HG02798 (cell line): ENCODE measurements at regions not wholly inside any gene's neighbourhood (a gene's known extent, or its start where the extent isn't known, plus 50 kb on each side); places are given as distances from the start of the nearest gene placed in this dataset.
A peak's percentile ranks its signal among the peaks of the same experiment; 100 is the strongest.

Experiments used
- ATAC-seq: cut with Tn5 transposase; IDR thresholded peaks from one replicate; pipeline ENCODE4 v1.9.1; 2021; ENCODE audit warnings: mild to moderate bottlenecking; ENCODE audit not compliant: unreplicated experiment, poor library complexity

GRCh38 chr5:122707796-122708195 is 67.1 kb upstream of the SNX2 start:
- ATAC-seq = no peak

DNA sequence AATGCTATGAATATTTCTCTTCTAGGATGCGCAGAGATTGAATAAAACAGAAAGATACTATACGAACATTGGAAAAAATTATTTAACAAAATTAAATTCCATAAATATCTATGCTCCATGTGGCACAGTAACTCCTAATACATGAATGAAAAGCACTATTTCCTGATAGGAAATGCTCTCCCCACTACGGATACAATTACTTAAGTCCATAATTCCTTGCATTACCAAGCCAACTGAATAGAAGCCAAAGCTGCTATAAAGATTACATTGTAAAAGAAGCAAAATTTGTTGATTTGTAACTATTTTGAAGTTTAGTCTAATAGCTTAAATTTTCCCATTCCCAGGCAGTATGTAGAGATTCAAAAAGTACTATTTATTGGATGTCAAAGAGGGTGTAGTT is 61.8 kb upstream of the SNX2 start:
- no peak for ATAC-seq

- no peak for ATAC-seq
These were observed 59.8 kb upstream of the SNX2 start for GRCh38 chr5:122715095-122715494.

DNA sequence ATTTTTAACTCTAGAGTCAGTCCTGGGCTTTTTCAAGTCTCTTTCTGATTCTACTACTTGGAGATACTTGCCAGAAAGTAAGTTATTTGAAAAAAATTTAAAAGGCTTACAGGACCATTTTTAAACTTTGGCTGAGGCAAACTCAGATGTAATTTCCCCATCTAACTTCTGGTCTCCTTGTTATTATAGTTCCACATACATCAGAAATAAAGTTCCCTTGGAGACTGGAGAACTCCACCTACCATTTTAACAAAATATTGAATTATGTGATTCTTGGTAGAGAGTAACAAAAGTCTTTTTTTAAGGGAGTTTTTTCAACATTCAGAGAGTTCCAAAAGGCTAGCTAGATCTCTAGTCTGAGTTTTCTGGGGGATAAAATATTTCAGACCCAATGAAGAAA is 56.3 kb upstream of the SNX2 start:
- ATAC-seq = no peak

- no peak for ATAC-seq
These were observed 54.7 kb upstream of the SNX2 start for GRCh38 chr5:122719991-122720746.

GRCh38 chr5:122721127-122721526 is 53.8 kb upstream of the SNX2 start:
- ATAC-seq = no peak

DNA sequence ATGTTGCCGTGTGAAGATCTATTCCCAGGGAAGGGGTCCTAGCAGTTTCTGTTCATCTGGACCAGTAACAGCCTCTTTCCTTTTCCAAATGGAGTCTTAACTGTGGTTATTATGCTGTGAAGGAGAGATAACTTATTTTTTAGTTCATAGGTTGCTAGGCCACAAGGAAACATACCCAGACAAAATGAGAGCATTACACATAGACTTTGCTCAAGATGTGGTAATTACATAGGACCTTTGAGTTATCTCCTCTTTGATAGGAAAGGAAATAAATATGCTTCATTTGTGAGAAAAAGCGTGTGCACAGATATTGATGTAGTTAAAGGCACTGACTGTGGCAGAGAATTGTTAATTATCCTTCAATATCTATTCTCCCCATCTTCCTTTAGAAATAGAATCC is 52.5 kb upstream of the SNX2 start:
- no peak for ATAC-seq

GRCh38 chr5:122723606-122724352 is 51.1 kb upstream of the SNX2 start:
- ATAC-seq = peak; percentile 95
